HG02938 (cell line): ENCODE measurements at regions not wholly inside any gene's neighbourhood (a gene's known extent, or its start where the extent isn't known, plus 50 kb on each side); places are given as distances from the start of the nearest gene placed in this dataset.
"Not testable (repeated sequence)": the region's sequence is repeated elsewhere in the genome, so short reads cannot be mapped to it uniquely, and the experiment has no call there.

Experiments
- ATAC-seq: cut with Tn5 transposase; IDR thresholded peaks from one replicate; pipeline ENCODE4 v1.9.1; 2021; ENCODE audit warnings: mild to moderate bottlenecking, moderate library complexity; ENCODE audit not compliant: unreplicated experiment

DNA sequence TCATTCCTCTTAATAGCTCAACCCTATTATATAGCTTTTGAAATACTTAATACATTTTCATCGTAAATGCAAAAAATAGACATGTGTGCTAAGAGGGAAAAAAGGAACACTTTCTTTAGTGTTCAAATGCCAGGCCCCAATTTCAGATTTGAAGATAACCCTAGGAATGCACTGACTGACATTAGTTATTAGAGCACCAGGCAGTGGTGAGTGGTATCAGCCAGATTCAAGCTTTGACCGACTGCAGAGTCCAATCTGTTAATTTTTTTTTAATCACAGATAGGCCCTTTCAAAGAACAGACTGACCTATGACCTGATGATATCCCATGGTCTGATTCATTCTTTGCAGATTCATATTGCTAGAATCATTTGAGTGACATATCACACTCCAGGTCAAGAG lies 874.2 kb upstream of the CHORDC1 start:
- ATAC-seq = no peak

DNA sequence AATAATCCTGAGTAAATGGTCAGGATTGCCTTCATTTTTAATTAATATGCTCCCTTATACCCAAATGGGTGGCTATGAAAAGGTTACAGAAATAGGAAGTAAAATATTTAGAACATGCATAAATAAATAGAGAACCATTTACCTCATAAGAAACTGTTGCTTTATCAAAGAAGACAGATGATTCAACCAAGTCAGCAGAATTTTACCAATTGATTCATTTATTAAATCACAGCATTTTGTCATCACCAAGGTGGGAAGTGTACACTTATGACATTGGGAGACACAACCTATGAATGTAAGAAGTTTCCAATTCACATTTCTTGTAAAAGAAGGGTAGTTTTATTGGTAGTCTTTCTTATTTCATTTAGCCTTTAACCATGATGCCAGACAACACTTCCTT lies 870.3 kb upstream of the CHORDC1 start:
- no peak for ATAC-seq

DNA sequence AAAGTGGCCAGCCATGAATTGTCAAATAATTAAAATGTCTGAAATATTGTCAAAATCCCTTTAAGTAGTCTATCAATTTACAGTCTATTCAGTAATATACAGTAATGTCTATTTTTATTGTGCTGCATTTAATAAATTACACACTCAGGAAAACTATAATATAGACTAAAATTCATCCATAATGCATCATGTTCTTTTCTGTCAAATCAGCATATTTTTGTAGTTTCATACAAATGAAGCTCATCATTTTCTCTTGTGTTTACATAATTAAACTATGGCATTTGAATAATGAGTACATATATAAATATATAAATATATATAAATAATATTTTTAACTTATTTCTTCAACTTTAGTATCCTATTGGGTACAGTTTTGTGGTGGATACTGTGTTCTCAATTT lies 868.7 kb upstream of the CHORDC1 start:
- ATAC-seq = no peak

DNA sequence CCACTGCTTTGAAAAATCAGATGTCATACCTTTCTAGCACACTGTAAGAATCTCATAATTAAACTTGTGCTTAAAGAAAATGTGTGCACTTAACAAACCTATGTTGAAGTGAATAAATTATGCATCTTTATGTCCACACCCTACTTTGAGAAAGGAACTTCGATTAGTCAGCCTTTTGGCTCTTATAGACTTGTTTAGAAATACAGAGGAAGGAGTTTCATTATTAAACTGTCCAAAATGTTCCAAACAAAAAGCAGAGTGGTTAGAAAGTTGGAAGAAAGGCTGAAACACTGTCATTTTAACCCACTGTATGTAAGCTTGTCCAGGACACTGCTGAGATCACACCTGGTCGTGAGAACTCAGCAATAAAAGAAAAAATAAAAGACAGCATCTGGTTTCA lies 863.2 kb upstream of the CHORDC1 start:
- ATAC-seq = no peak

DNA sequence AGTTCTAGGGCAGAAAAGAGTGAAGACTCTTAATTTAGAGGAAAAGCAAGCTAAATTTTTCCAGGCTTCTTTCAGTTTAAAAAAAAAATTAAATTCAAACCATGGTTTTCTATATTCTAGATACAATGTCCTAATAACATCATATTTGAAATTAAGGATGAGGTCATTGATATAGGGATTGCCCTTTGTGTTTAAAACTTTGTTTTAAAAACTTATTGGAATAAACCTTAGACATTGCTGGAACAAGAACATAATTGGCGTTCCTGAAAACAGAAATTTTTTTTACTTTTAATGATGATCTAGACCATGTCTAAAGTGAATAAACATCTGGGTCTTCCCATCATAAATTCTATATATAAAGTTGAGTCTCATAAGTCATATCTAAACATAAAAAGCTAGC lies 859.4 kb upstream of the CHORDC1 start:
- ATAC-seq = no peak

DNA sequence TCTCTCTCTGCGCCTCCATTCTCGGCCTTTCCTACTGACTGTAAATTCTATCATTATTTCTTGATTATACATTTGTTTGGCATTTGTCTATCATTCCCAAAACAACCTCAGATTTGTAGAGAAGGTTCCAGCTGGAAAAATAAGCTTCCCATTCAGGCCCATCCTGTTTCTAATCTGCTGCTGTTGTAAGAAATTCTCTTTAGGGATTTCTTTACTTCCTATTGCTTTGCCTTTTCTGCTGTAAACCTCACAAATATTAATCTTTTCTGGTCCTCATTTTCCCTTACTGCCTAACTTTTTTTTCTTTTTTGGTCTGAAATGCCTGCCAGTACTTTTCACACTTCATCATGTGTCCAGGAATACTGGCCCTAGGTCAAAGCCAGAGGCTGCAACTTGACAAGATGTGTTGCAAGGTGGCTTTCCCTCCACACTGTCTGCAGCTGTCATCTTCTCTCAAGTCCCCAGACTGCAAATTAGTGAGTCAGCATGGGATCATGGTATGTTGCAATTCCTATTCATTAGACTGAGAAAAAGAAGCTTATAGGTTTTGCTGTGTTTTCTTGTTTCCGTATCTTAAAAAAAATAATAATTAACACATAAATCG lies 858.7 kb upstream of the CHORDC1 start:
- ATAC-seq = no peak

DNA sequence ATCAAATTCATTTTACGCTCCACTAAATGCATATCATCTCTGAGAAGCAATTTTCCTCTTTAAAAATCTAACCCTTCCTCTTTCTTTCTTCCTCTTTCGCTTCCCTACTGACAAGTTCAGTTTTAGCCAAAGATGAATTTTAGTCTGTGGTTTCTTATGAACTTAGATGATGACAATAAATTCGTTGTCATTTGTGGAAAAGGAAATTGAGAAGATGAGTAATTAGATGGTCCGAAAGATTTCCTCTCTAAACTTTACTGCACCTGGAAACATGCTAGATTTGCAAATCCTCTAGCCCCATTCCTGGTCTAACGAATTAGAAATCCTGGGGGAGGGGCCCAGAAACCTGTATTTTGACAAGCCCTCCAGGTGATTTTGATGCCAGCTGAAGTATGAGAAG lies 855.4 kb upstream of the CHORDC1 start:
- no peak for ATAC-seq

DNA sequence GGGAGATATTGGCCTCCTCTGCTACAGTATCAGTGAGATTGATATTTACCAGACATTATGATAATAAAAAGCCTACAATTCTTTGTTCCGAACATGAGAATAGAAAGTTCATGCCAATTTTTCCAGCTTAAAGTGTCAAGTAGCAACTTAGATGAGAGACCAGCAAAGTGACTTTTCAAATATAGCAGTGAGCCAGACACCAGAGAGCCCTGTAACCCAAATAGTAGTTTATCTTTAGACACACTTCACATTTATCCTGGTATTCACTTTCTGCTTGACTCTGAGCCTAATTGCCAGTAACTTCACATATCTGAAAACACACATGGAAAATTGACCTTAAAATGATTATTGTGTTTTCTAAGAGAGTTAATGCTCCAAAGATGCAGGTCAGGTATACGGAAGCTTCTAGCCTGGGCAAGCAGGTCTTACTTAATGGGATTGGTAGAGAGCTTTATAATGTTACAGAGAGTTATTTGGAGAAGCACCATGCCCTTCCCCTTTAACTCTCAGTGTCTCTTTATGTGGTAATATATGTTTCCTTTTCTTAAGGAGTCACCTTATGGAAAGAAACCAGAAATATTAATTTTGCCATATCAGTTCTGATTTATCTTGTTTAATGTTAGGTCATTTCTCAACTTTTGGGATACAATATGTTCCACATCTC lies 852.3 kb upstream of the CHORDC1 start:
- no peak for ATAC-seq

DNA sequence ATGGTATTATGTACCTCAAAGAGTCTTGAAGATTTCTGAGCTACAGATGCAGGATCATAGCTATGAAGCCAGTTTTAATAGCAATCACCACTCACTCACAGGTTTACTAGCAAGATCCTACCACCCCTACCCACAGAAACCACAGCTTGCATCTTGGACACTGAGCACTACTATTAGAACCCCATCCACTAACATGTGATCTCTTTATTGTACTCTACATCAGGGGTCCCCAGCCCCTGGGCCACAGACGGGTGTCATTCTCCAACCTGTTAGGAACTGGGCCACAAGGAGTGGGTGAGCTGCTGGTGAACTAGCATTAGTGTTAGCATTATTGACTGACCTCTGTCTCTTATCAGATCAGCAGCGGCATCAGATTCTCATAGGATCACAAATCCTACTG lies 844.8 kb upstream of the CHORDC1 start:
- no peak for ATAC-seq

DNA sequence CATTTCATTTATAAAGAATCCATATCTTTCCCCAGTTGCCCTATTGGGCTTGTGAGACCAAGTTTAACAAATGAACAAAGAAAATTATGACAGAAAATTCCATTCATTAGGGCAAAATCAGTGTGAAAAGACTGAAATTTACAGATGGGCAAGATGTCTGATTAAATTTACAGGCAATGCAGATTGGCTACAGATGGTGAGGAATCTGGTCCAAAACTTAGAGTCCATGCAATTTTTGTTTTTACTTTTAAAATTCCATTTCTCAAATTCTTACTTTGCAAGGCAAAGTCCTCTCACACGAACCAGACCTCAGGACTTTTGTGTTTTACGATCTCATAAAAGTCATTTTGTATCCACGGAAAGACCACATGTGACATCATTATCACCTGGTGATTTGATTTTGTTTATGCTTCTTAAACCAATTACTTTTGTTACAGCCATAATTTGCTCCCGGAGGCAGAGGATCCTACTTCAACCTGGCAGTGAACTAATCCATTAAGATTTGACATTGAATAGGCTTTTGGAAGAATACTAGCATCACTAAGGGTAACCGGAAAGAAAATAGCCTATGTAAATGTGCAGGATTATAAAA lies 843.7 kb upstream of the CHORDC1 start:
- no peak for ATAC-seq

DNA sequence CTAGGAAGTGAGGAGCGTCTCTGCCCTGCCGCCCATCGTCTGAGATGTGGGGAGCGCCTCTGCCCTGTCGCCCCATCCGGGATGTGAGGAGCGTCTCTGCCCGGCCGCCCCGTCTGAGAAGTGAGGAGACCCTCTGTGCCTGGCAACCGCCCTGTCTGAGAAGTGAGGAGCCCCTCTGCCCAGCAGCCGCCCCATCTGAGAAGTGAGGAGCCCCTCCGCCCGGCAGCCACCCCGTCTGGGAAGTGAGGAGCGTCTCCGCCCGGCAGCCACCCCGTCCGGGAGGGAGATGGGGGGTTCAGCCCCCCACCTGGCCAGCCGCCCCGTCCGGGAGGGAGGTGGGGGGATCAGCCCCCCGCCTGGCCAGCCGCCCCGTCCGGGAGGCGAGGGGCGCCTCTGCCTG lies 840.5 kb upstream of the CHORDC1 start:
- ATAC-seq = not testable (repeated sequence)

DNA sequence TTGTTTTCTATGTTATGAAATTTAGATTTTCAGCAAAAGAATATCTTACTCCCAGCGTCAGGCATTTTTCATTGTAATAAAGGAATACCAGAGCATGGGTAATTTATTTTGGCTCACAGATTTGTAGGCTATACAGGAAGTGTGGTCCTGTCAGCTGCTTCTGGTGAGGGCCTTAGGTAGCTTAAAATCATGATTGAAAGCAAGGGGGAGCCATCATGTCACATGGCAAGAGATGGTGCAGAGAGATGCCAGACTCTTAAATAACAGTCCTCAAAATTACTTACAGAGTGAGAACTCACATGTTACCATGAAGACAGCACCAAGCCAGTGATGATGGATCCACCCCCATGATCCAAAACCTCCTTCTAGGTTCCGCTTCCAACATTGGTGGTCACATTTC lies 825.0 kb upstream of the CHORDC1 start:
- ATAC-seq = no peak

DNA sequence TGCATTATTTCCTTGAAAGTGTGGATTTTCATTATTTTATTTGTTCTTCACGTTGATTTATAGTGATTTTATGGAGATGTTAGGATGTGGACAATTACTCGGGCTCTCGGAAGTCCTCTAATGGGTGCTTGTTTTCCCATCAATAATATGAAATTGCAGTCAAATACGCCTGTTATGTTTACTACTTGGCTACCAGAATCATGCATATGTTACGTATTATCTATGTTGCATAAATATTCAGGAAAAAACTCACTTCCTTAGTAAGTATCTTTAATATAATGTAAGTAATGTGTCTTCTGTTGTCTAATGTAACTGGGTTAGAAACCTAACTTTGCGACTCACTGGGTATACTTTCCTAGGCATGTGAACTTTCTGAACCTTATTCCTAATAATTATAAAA lies 823.4 kb upstream of the CHORDC1 start:
- no peak for ATAC-seq

DNA sequence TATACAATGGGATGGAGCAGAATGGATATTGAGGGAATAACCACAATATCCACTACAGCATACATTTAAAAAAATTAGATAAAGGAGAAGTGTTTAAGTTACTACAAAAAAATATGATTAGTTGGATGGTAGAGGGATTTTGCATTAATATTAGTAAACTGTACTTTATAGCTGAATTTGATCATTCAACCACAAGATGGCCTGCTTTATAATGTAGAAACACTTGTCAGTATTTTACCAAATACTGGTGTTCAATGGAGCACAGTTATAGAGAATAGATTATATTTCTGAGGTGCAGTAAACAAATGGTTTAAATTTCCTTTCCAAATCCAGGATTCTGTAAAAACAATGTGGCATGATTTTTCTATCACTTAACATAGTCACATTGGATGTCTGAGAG lies 818.8 kb upstream of the CHORDC1 start:
- no peak for ATAC-seq

DNA sequence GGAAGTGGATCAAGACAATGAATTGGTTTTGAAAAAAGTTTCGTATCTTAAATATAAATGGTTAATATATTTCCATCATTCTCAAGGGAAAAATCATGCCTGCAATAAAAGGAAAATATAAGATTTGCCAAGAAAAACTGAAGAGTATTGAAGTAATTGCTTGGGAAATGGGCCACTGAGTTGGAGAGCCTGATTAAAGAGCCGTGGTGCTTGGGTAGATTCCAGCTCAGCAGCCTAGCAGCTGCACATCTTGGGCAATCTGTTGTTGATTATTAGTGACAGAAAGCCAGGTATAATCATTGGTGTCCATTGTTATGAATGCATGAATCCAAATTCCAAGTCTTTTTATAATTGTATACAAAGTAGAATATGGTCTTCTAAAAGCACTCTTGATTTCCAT lies 800.9 kb upstream of the CHORDC1 start:
- ATAC-seq = no peak

DNA sequence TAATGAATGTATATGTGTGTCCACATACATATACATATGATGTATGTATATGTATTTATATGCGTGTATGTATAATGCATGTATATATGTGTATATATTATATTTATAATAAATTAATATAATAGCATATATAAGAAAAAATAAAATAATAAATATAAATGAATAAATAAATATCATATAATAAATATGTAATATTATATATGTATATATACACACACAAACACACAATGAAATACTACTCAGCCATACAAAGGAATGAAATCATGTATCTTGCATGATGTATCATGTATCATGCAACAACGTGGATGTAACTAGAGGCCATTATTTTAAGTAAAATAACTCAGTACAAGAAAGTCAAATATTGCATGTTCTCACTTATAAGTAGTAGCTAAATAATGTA lies 788.7 kb upstream of the CHORDC1 start:
- no peak for ATAC-seq

DNA sequence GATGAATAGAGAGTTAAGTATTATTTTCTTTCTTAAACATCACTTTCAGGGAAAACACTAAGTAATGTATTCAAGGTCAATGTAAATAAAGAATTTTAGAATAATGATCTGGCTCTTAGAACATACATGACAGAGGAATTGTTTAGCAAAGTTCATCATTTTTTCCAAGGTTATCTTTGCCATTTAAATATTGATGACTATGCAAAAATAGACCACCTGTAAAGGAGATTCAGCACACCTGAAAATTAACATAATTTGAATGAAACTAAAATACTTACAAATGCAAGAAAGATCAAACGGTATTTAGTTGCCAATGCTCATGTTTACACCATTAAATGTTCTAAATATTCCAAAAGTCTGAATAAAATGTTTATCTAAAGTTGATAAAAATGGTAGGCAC lies 782.6 kb upstream of the CHORDC1 start:
- no peak for ATAC-seq

DNA sequence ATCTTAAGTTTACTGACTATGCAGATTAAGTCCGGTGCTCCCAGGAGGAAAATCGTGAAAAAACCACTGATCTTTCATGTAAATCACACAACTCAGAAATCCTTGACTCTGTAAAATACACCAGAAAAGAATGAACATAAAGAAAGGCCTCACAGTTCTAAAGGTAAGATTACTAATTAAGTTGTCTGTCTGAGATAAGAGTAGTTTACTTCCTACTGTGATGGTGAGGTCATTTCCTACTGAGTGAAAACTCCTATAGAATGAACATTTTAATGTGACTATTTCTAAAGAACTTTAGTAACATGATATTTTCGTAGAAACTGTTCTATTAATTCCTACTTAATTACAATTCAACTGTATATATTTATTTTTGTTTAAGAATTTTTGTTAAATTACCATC lies 774.4 kb upstream of the CHORDC1 start:
- no peak for ATAC-seq

DNA sequence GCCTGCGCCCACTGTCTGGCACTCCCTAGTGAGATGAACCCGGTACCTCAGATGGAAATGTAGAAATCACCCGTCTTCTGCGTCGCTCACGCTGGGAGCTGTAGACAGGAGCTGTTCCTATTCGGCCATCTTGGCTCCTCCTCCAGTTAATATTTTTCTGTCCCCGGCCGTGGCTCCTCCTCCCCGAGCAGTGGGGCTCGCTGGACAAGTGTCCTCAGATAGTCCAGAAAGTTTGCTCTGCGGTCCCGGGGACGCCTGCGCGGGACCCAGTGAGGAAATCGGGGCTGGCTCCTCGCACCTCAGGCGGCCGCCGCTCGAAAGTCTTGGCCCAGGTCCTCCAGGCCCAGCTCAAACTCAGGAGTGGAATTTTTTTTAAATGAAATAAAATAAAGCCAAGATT lies 749.3 kb upstream of the CHORDC1 start:
- not testable (repeated sequence) for ATAC-seq

DNA sequence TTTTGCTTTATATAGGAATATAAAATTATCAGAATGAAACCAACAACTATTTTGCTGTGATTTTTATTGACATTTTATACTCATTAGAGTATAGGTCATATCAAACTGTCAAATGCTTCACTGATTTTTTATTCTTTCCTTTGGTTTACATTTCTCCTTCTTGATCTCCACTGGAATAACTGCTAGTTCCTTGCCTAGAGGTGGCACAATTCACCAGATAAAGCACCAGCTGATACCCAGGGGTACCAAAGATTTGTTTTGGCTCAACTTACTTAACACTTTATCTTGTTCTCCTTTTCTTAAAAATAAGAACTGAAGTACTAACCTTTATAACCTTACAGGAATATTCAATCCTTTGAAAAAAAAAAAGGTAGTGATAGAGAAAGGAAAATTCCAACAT lies 725.1 kb upstream of the CHORDC1 start:
- ATAC-seq = no peak

DNA sequence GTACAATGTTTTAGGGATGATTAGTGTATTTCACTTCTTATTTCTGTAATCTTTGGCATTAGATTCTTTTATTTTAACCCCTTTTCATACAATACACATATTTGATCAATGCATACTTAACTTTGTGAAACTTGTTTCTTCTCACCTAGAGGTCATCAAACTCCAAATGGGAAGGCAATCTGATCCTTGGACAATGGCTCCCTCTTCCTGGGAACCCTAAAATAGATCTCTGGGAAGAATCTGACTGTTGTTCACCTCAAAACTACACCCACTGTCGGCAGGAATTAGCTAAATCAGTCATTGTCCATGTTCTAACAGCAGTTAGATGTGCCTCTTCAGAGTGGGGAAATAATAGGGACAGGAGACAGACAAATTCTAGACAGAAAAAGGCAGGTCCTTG lies 707.4 kb upstream of the CHORDC1 start:
- ATAC-seq = no peak

DNA sequence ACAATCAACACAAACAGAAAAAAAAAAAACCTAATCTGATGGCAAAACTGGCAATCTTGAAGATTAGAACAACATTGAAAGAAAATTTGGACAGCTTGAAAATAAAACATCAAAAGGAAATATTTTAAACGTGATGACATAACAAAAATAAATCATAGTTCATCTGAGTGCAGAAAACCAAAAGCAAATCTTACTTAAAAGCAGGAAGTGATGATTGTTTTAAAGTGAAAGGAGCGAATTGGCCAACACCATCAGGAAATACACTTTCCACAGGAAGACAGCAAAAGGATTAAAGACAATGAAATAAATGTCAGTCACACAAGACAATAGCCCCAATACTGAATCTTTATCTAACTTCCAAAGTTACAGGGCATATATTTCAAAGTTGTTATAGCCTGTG lies 696.5 kb upstream of the CHORDC1 start:
- ATAC-seq = no peak

DNA sequence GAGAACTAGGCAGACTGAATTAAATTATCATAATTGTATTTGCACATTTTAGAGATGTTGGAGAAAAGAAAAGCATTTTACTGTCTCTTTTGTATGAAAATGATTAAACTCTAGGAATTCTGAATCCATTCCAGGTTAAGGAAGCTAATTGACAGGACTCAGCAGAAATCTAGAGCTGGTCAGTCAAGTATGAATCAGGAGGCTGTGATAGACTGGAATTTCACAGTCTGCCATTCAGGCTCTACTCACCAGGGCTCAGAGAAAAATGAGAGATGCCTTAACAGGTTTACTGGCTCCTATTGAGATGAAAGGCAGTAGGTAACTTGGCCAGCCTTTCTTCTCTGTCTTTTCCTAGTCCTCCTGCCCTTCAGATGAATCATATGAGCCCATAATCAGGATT lies 693.9 kb upstream of the CHORDC1 start:
- ATAC-seq = no peak
